ENCODE measurements at regions not wholly inside any gene's neighbourhood (a gene's known extent, or its start where the extent isn't known, plus 50 kb on each side); places are given as distances from the start of the nearest gene placed in this dataset.

GRCh38 chr1:57729181-57729580, 305.3 kb upstream of the DAB1 start:
- Mint-ChIP-seq H3K27ac (ENCODE audit: unreplicated experiment) (no peak overlapping the region), H3K36me3 (ENCODE audit: low read depth, unreplicated experiment) (no peaks in the 10 kb centered on the region), H3K27me3 (ENCODE audit: low read depth, unreplicated experiment) (peaks cover 19% of the 10 kb centered on the region), H3K4me3 (ENCODE audit: unreplicated experiment) (no peak overlapping the region), H3K9me3 (ENCODE audit: unreplicated experiment) (no peaks in the 10 kb centered on the region), H3K4me1 (ENCODE audit: low read depth, unreplicated experiment) (no peaks in the 10 kb centered on the region)
- H3K9me3 ChIP-seq (ENCODE audit: insufficient read depth, low read depth, low read length) = no peaks in the 10 kb centered on the region
- H3K36me3 ChIP-seq (ENCODE audit: insufficient read depth, low read length) = no peaks in the 10 kb centered on the region
- no peaks in the 10 kb centered on the region for H3K79me2 ChIP-seq (ENCODE audit: insufficient read depth, low read length)
- H2AFZ ChIP-seq (ENCODE audit: low read depth, low read length) = no peak overlapping the region
- FAIRE-seq = no peak
- H3K4me2 ChIP-seq (ENCODE audit: low read length) = no peak overlapping the region
- H3K27ac ChIP-seq (ENCODE audit: low read depth, low read length) = no peak overlapping the region
- no peak for DNase-seq (ENCODE audit: low read depth)
- no peak overlapping the region for H3K4me3 ChIP-seq (ENCODE audit: insufficient read depth, low read depth, low read length)
- H4K20me1 ChIP-seq (ENCODE audit: insufficient read depth, low read length) = no peaks in the 10 kb centered on the region
- no peak for TF ChIP-seq EZH2 (IDR thresholded peaks at IDR 0.05; ENCODE audit: insufficient read depth, low read length)
- TF ChIP-seq CTCF (IDR thresholded peaks at IDR 0.05; ENCODE audit: insufficient read depth, low read depth, low read length) = no peak
- H3K9ac ChIP-seq (ENCODE audit: low read length) = no peak overlapping the region
- H3K4me1 ChIP-seq (ENCODE audit: insufficient read depth, low read length) = no peaks in the 10 kb centered on the region
- H3K27me3 ChIP-seq (ENCODE audit: insufficient read depth, low read length) = no peaks in the 10 kb centered on the region

- Mint-ChIP-seq H3K36me3 (ENCODE audit: low read depth, unreplicated experiment) (no peaks in the 10 kb centered on the region), H3K9me3 (ENCODE audit: unreplicated experiment) (no peaks in the 10 kb centered on the region), H3K27ac (ENCODE audit: unreplicated experiment) (no peak overlapping the region), H3K4me1 (ENCODE audit: low read depth, unreplicated experiment) (no peaks in the 10 kb centered on the region), H3K27me3 (ENCODE audit: low read depth, unreplicated experiment) (peaks cover 16% of the 10 kb centered on the region), H3K4me3 (ENCODE audit: unreplicated experiment) (no peak overlapping the region)
- Histone ChIP-seq H4K20me1 (ENCODE audit: insufficient read depth, low read length) (no peaks in the 10 kb centered on the region), H3K4me1 (ENCODE audit: insufficient read depth, low read length) (no peaks in the 10 kb centered on the region), H3K27ac (ENCODE audit: low read depth, low read length) (no peak overlapping the region), H3K9me3 (ENCODE audit: insufficient read depth, low read depth, low read length) (no peaks in the 10 kb centered on the region), H3K27me3 (ENCODE audit: insufficient read depth, low read length) (no peaks in the 10 kb centered on the region), H3K36me3 (ENCODE audit: insufficient read depth, low read length) (no peaks in the 10 kb centered on the region), H3K79me2 (ENCODE audit: insufficient read depth, low read length) (no peaks in the 10 kb centered on the region), H3K4me2 (ENCODE audit: low read length) (no peak overlapping the region), H3K9ac (ENCODE audit: low read length) (no peak overlapping the region), H2AFZ (ENCODE audit: low read depth, low read length) (no peak overlapping the region), H3K4me3 (ENCODE audit: insufficient read depth, low read depth, low read length) (no peak overlapping the region)
- DNase-seq (ENCODE audit: low read depth) (no peak), FAIRE-seq (no peak)
- TF ChIP-seq CTCF (IDR thresholded peaks at IDR 0.05; ENCODE audit: insufficient read depth, low read depth, low read length) (no peak), EZH2 (IDR thresholded peaks at IDR 0.05; ENCODE audit: insufficient read depth, low read length) (no peak)
Measured at GRCh38 chr1:57727121-57727520, 303.3 kb upstream of the DAB1 start.

DNA sequence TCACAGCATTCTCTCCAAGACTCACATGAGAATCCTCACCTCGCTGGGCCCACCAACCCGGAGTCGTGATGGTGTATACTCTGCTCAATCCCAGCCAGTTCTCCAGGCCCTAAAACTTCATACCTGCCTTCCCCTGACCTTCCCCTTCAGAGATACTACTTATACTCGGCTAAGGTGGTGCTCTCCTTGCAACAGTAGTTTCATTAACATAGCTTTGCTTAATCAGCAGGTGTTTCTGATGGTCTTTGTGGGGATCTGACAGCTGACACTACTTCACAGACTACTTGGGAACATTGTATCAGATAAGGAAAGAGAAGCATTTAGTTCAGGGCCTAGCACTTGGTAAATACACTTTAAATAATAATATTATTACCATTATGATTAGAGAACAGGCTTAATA, 301.5 kb upstream of the DAB1 start:
- Histone ChIP-seq H3K36me3 (ENCODE audit: insufficient read depth, low read length) (no peaks in the 10 kb centered on the region), H3K4me2 (ENCODE audit: low read length) (no peak overlapping the region), H3K4me3 (ENCODE audit: insufficient read depth, low read depth, low read length) (no peak overlapping the region), H3K79me2 (ENCODE audit: insufficient read depth, low read length) (no peaks in the 10 kb centered on the region), H3K4me1 (ENCODE audit: insufficient read depth, low read length) (no peaks in the 10 kb centered on the region), H4K20me1 (ENCODE audit: insufficient read depth, low read length) (no peaks in the 10 kb centered on the region), H2AFZ (ENCODE audit: low read depth, low read length) (no peak overlapping the region), H3K9me3 (ENCODE audit: insufficient read depth, low read depth, low read length) (no peaks in the 10 kb centered on the region), H3K9ac (ENCODE audit: low read length) (no peak overlapping the region), H3K27ac (ENCODE audit: low read depth, low read length) (no peak overlapping the region), H3K27me3 (ENCODE audit: insufficient read depth, low read length) (no peaks in the 10 kb centered on the region)
- FAIRE-seq = no peak
- Mint-ChIP-seq H3K9me3 (ENCODE audit: unreplicated experiment) (no peaks in the 10 kb centered on the region), H3K36me3 (ENCODE audit: low read depth, unreplicated experiment) (no peaks in the 10 kb centered on the region), H3K27me3 (ENCODE audit: low read depth, unreplicated experiment) (peaks cover 9% of the 10 kb centered on the region), H3K4me1 (ENCODE audit: low read depth, unreplicated experiment) (no peaks in the 10 kb centered on the region), H3K27ac (ENCODE audit: unreplicated experiment) (no peak overlapping the region), H3K4me3 (ENCODE audit: unreplicated experiment) (no peak overlapping the region)
- DNase-seq (ENCODE audit: low read depth) = no peak
- TF ChIP-seq EZH2 (IDR thresholded peaks at IDR 0.05; ENCODE audit: insufficient read depth, low read length) (no peak), CTCF (IDR thresholded peaks at IDR 0.05; ENCODE audit: insufficient read depth, low read depth, low read length) (no peak)

Measured in astrocyte (in vitro differentiated cells and primary cell).